ENCODE measurements at regions not wholly inside any gene's neighbourhood (a gene's known extent, or its start where the extent isn't known, plus 50 kb on each side); places are given as distances from the start of the nearest gene placed in this dataset.

GRCh38 chr3:106121491-106122289 lies 252.9 kb upstream of the CBLB start:
- H3K27ac ChIP-seq, result no peak overlapping the region
- TF ChIP-seq ZFX (IDR thresholded peaks at IDR 0.05; ENCODE audit: borderline replicate concordance) (no peak), CTCF (IDR thresholded peaks at IDR 0.05) (no peak)

- H3K27ac ChIP-seq, result no peak overlapping the region
- no peak for TF ChIP-seq ZFX (IDR thresholded peaks at IDR 0.05; ENCODE audit: borderline replicate concordance)
- no peak for TF ChIP-seq CTCF (IDR thresholded peaks at IDR 0.05)
Measured at GRCh38 chr3:106124818-106125217, 256.0 kb upstream of the CBLB start.

GRCh38 chr3:106125321-106125720 lies 256.5 kb upstream of the CBLB start:
- no peak for TF ChIP-seq CTCF (IDR thresholded peaks at IDR 0.05)
- no peak for TF ChIP-seq ZFX (IDR thresholded peaks at IDR 0.05; ENCODE audit: borderline replicate concordance)

GRCh38 chr3:106126067-106126845 lies 257.4 kb upstream of the CBLB start:
- H3K27ac ChIP-seq, result no peak overlapping the region
- TF ChIP-seq CTCF (IDR thresholded peaks at IDR 0.05) (no peak), ZFX (IDR thresholded peaks at IDR 0.05; ENCODE audit: borderline replicate concordance) (no peak)

More at GRCh38 chr3:106125321-106125720, 256.5 kb upstream of the CBLB start:
- no peak overlapping the region for H3K27ac ChIP-seq

GRCh38 chr3:106126846-106127235 lies 258.0 kb upstream of the CBLB start:
- TF ChIP-seq ZFX (IDR thresholded peaks at IDR 0.05; ENCODE audit: borderline replicate concordance), result no peak
- TF ChIP-seq CTCF (IDR thresholded peaks at IDR 0.05), result no peak
- no peak overlapping the region for H3K27ac ChIP-seq

GRCh38 chr3:106129939-106130338 lies 261.1 kb upstream of the CBLB start:
- H3K27ac ChIP-seq, result no peak overlapping the region
- no peak for TF ChIP-seq ZFX (IDR thresholded peaks at IDR 0.05; ENCODE audit: borderline replicate concordance)
- TF ChIP-seq CTCF (IDR thresholded peaks at IDR 0.05), result no peak

Data from 22Rv1 (cell line).